Upper lobe of left lung (tissue), 6 donors: ENCODE measurements at regions not wholly inside any gene's neighbourhood (a gene's known extent, or its start where the extent isn't known, plus 50 kb on each side); places are given as distances from the start of the nearest gene placed in this dataset.
"Not testable (repeated sequence)": the region's sequence is repeated elsewhere in the genome, so short reads cannot be mapped to it uniquely, and the experiment has no call there.

Source experiments
- ATAC-seq, 2 donors: fragments of 200-7000 bp; cut with Tn5 transposase; one replicate each; pipeline ENCODE4 v1.9.1; 2022; ENCODE audit warnings: mild to moderate bottlenecking in 2 of 2, moderate library complexity in 2 of 2; ENCODE audit not compliant: low FRiP score in 2 of 2
- DNase-seq, 2 donors: peaks; one replicate each; pipeline ENCODE4 v3.0.0-alpha.2; 2019 to 2020
- H3K27ac ChIP-seq, 4 donors: fragments of 200-600 bp; sonication (generic); one replicate each; pipeline ENCODE4 v1.5.1; 2016 to 2019
- H3K27me3 ChIP-seq, 4 donors: fragments of 200-600 bp; sonication (generic); one replicate each; pipeline ENCODE4 v1.5.1; 2017 to 2019
- H3K36me3 ChIP-seq, 4 donors: fragments of 200-600 bp; sonication (generic); one replicate each; pipeline ENCODE4 v1.5.1; 2016 to 2019
- H3K4me1 ChIP-seq, 4 donors: fragments of 200-600 bp; sonication (generic); one replicate each; pipeline ENCODE4 v1.5.1; 2018 to 2019
- H3K4me3 ChIP-seq, 4 donors: fragments of 200-600 bp; sonication (generic); one replicate each; pipeline ENCODE4 v1.5.1; 2017 to 2019; ENCODE audit warnings: mild to moderate bottlenecking in 2 of 4, moderate library complexity in 1 of 4
- H3K9me3 ChIP-seq, 4 donors: fragments of 200-600 bp; sonication (generic); one replicate each; pipeline ENCODE4 v1.5.1; 2018 to 2019
- EP300 ChIP-seq, 4 donors: sonication (generic); formaldehyde crosslinking; IDR thresholded peaks; one replicate each; pipeline ENCODE4 v1.5.1; 2017; ENCODE audit warnings: antibody characterized with exemption in 4 of 4, control low read depth in 2 of 4
- POLR2A ChIP-seq, 4 donors: fragments of 450-650 bp; IDR thresholded peaks; one replicate each; pipeline ENCODE4 v1.5.1; 2016 to 2017; ENCODE audit warnings: antibody characterized with exemption in 4 of 4, mild to moderate bottlenecking in 2 of 4
- POLR2AphosphoS5 ChIP-seq, 2 donors: sonication (generic); formaldehyde crosslinking; IDR thresholded peaks; one replicate each; pipeline ENCODE4 v1.5.1; 2017; ENCODE audit warnings: antibody characterized with exemption in 2 of 2
- WGBS, 2 donors: methylation state at CpG; one replicate each; pipeline ENCODE4 v1.1.5; 2017 to 2018; 5-methylcytosine and 5-hydroxymethylcytosine counted together
- TF ChIP-seq, protein P1 (sequence below), 6 experiments: fragments of 450-650 bp in 4 of 6; fragments of 200-600 bp in 2 of 6; sonication (generic) in 2 of 6; IDR thresholded peaks; one replicate each; pipeline ENCODE4 v1.5.1; 2016 to 2019; ENCODE audit warnings: antibody characterized with exemption in 6 of 6
- donor health status: DM: no; HTN: no; CAD: no; lungs with moderate emphysema.
- donor health status: DM: no; HTN: yes; CAD: no; lungs with severe emphysema.

DNA sequence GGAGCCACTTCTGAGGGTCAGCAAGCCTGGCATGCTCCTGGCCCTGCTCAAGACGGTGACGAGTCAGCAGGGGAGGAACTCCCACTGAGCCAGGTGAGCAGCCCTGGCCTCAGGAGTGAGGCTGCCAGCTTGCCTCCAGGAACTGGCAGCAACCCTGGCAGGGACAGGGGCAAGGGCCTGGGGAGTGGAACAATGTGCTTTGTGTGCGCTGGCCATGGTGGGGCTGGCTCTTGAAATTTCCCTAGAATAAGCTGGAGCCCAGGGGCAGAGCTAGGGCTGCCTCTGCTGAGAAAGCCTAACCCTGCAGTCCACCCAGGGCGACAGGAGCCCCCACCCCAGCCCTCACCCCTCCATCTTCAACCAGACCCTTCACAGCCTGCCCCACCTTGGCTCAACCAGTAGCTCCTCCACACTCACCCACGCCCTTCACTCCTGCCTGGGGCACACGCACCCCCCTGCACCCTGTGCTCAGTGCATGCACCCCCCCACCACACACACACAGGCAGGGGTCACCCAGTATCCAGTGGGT is 88.0 kb downstream of the MRPL14 start:
- ATAC-seq (peak in 1 of 2 donors; percentile 4), DNase-seq (no peak)
- WGBS, 2 donors, result 83 to 86% methylated on average over 6 of the region's 6 CpGs
- no peak overlapping the region for H3K27ac ChIP-seq
- no peak overlapping the region for H3K4me3 ChIP-seq
- H3K36me3 ChIP-seq, result no peaks in the 10 kb centered on the region
- TF ChIP-seq, protein P1, sequence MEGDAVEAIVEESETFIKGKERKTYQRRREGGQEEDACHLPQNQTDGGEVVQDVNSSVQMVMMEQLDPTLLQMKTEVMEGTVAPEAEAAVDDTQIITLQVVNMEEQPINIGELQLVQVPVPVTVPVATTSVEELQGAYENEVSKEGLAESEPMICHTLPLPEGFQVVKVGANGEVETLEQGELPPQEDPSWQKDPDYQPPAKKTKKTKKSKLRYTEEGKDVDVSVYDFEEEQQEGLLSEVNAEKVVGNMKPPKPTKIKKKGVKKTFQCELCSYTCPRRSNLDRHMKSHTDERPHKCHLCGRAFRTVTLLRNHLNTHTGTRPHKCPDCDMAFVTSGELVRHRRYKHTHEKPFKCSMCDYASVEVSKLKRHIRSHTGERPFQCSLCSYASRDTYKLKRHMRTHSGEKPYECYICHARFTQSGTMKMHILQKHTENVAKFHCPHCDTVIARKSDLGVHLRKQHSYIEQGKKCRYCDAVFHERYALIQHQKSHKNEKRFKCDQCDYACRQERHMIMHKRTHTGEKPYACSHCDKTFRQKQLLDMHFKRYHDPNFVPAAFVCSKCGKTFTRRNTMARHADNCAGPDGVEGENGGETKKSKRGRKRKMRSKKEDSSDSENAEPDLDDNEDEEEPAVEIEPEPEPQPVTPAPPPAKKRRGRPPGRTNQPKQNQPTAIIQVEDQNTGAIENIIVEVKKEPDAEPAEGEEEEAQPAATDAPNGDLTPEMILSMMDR (IDR thresholded peaks at IDR 0.05), result no peak
- TF ChIP-seq POLR2AphosphoS5 (IDR thresholded peaks at IDR 0.05), result no peak
- no peak for TF ChIP-seq POLR2A (IDR thresholded peaks at IDR 0.05)
- TF ChIP-seq EP300 (IDR thresholded peaks at IDR 0.05), result no peak
- H3K27me3 ChIP-seq, result no peaks in the 10 kb centered on the region
- H3K4me1 ChIP-seq, result peaks cover 0 to 11% (median 8%) of the 10 kb centered on the region in 4 donors
- H3K9me3 ChIP-seq, result no peaks in the 10 kb centered on the region

- Histone ChIP-seq H3K4me3 (no peak overlapping the region), H3K36me3 (no peaks in the 10 kb centered on the region), H3K27ac (no peak overlapping the region), H3K27me3 (no peaks in the 10 kb centered on the region), H3K4me1 (peaks cover 0 to 11% (median 8%) of the 10 kb centered on the region in 4 donors), H3K9me3 (no peaks in the 10 kb centered on the region)
- WGBS, 2 donors, result 80 to 90% methylated on average over 4 of the region's 4 CpGs
- ATAC-seq (no peak), DNase-seq (no peak)
- TF ChIP-seq EP300 (IDR thresholded peaks at IDR 0.05) (no peak), POLR2AphosphoS5 (IDR thresholded peaks at IDR 0.05) (no peak), POLR2A (IDR thresholded peaks at IDR 0.05) (no peak)
- TF ChIP-seq, protein P1 (IDR thresholded peaks at IDR 0.05), result no peak
Measured at GRCh38 chr6:44038543-44039065, 88.6 kb downstream of the MRPL14 start.

DNA sequence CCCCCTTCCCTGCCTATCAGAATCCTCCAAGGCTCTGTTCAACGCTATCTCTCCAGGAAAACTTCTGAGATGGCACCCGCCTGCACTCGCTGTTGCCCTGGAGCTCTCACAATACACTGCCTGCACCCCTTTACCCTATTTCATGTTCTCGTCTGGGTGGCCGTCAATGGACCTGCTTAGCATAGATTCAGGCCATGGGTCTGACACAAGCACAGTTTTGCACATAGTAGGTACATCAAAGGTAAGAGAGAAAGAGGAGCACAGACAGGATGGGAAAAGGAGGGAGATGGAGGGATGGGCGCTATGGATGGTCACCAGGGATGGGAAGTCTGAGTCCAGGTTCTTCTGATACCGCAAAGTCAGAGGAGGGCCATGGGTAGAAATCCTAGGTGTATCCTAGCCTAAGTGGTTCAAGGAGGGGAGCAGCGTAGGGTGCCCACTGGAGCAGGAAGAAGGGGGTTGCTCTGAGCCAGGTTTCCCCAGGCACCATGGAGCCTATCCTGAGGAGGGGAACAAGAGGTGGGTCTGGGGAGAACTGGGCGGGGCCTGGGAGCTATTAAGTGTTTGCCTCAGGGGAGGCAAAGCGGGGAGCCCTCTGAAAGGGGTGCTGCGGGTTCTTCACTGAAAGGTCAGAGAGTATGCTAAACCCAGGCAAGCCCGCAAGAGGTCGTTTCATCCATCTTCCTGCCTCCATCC is 89.3 kb downstream of the MRPL14 start:
- Histone ChIP-seq H3K27ac (no peak overlapping the region), H3K4me1 (peaks cover 0 to 11% (median 8%) of the 10 kb centered on the region in 4 donors), H3K4me3 (no peak overlapping the region), H3K36me3 (no peaks in the 10 kb centered on the region), H3K27me3 (no peaks in the 10 kb centered on the region), H3K9me3 (no peaks in the 10 kb centered on the region)
- TF ChIP-seq POLR2A (IDR thresholded peaks at IDR 0.05) (no peak), EP300 (IDR thresholded peaks at IDR 0.05) (no peak), POLR2AphosphoS5 (IDR thresholded peaks at IDR 0.05) (no peak)
- TF ChIP-seq, protein P1 (IDR thresholded peaks at IDR 0.05), result no peak
- ATAC-seq (no peak), DNase-seq (no peak)
- 94 to 96% methylated on average over 13 of the region's 13 CpGs for WGBS, 2 donors

DNA sequence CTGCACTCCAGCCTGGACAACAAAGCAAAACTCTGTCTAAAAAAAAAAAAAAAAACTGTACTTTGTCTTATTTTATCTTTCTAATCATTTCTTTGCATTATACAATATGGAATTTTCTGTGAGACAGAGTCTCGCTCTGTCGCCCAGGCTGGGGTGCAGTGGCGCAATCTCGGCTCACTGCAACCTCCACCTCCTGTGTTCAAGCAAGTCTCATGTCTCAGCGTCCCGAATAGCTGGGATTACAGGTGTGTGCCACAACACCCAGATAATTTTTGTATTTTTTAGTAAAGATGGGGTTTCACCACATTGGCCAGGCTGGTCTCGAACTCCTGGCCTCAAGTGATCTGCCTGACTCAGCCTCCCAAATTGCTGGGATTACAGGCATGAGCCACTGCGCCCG is 90.0 kb downstream of the MRPL14 start:
- not testable (repeated sequence) for H3K27me3 ChIP-seq, H3K36me3 ChIP-seq, H3K4me3 ChIP-seq, H3K27ac ChIP-seq, ATAC-seq, H3K9me3 ChIP-seq, DNase-seq
- H3K4me1 ChIP-seq, result peaks cover 0 to 11% (median 8%) of the 10 kb centered on the region in 4 donors
- WGBS, 2 donors, result 89 to 90% methylated on average over 9 of the region's 9 CpGs

- no peak overlapping the region for H3K27ac ChIP-seq
- DNase-seq, result no peak
- no peaks in the 10 kb centered on the region for H3K36me3 ChIP-seq
- no peaks in the 10 kb centered on the region for H3K9me3 ChIP-seq
- H3K27me3 ChIP-seq, result no peaks in the 10 kb centered on the region
- TF ChIP-seq POLR2A (IDR thresholded peaks at IDR 0.05), result peak in 1 of 4 donors; percentile 12
- TF ChIP-seq POLR2AphosphoS5 (IDR thresholded peaks at IDR 0.05), result no peak
- peaks cover 0 to 11% (median 8%) of the 10 kb centered on the region in 4 donors for H3K4me1 ChIP-seq
- no peak overlapping the region for H3K4me3 ChIP-seq
- WGBS, 2 donors, result 85 to 88% methylated on average over 9 of the region's 9 CpGs
- no peak for ATAC-seq
Measured at GRCh38 chr6:44036699-44037101, 90.6 kb downstream of the MRPL14 start.
